ENCODE measurements at regions not wholly inside any gene's neighbourhood (a gene's known extent, or its start where the extent isn't known, plus 50 kb on each side); places are given as distances from the start of the nearest gene placed in this dataset.

DNA sequence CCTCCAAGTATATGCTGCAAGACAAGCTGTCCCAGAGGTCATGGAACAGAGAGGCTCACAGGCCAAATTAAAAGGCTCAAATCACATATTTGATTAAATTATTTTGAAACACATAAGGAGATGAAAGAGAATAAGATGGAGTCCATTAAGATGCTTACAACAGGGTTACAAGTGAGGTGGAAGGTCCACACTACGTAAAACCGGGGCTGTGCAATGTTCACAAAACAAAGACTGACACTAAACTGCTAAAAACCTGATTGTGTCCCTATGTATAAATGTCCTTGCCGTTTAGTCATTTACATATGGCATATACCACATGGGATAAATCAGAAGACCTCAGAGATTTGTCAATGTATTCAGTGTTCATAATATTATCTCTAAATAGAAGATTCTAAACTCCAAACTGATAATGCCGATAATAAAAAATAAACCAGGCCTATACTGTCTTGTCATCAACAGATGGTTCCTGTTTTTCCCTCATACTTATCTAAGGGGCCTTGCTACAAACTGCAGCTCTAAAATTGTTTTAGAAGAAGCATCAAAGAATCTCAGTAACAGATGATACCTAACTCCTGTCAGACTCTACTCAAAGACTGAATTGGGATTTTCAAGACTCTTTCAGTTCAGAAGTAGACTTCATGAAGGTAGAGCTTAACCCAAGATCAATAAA is 51.8 kb upstream of the RIPOR2 start:
- DNase-seq: no peak

DNA sequence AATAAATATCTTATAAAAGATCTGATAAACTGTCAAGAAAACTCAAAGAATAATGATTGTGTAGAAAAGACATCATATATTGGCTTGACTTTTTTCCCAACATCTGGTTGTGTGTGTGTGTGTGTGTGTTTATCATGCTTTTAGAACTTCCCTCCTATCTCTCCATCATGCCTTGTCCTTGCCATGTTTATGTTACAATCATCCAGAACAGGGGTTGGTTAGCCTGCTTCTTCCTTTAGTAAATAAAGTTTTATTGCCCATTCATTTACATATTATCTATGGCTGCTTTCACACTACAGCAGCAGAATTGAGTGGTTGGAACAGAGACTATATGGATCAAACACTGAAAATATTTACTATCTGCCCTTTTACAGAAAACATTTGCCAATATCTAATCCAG is 52.8 kb upstream of the RIPOR2 start:
- DNase-seq: no peak

DNA sequence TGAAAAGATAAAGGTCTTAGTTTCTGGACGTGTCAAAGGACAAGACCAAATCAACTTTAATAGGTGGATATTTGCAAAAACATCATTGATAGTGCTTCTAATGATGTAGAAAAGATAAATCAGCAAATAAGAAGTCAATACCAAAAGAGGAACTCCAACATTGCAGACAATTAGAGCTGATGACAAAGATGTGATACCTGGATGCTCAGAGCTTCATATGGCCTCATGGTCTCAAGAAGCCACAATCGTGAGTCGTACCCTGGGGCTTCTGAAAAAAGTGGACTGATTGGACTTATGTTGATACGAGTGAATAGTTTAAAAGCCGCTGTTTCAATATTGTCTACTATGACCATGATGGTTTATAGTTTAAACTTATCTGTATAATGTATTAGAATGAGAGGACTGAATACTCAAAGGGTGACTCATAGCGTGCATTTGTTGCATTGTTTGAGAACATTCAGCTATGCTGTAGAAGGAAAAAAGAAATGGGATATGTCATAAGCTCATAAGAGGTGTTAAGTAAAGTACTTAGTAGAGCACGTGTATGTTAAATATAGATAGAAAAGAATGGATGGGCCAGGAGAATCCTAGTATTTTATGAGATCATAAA is 54.6 kb upstream of the RIPOR2 start:
- DNase-seq: no peak

DNA sequence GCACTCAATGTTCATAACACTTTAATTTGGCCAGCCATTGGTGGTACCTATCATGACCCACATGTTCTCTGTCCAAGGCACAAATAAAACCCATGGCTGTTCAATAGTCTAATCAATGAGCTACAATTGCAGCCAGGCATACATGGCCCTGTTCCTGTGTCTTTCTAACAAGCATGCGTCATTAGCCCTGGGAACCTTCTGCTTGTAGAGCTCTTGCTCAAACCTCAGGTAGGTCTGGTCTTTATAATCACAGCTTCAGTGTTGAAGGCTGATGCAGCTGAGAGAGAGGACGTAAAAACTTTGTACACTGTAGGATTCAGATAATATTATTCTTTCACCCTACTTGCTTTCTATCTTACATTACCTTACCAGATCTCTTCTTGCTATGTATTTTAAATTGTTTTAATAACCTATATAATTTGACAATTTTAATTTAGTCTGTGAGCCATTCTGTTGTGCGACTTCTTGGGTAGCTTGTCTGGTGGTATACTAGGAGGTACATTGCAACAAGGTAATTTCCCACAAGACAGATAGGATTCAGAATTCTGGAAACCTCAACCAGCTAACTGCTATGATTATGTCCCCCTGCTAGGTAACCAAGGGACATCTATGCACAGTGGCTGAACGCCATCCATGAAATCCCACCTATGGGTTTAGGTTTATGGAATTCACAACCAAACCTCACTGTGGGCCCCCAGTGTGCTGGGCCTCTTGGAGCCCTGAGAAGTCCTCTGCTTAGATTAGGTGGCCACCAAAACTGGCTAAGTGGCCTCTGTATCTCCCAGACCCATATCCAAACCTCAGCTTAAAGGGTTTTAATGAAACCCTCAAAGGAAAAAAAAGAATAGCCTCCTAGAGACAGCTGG is 55.4 kb upstream of the RIPOR2 start:
- no peak for DNase-seq

DNA sequence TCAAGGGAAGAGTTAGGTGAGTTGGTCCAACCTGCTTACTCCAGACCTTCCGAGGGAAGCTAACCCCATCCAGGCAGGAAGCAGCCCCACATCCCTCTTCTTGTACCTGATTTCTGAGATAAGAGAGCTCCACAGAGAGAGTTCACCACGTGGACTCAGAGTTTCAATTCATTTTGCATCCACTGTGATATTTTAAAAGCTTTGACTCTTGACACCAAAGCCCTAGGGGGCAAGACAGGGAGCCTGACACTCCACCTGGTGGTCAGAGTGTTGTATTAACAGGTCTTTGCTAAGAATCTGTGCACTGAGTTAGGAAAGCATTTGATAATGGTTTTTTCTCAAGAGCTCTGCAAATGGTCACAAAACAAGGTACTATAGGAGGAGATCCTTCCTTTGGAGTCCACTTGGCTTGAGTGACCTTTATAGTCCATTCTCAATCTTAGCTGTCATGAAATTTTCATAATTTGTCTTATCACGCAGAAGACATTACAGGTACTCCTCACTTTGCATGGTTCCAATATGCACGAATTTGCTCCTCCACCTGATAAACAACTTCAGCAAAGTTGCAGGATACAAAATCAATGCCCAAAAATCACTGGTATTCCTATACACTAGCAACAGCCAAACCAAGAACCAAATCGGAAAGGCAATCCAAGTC is 56.2 kb upstream of the RIPOR2 start:
- peak; percentile 64 for DNase-seq

DNA sequence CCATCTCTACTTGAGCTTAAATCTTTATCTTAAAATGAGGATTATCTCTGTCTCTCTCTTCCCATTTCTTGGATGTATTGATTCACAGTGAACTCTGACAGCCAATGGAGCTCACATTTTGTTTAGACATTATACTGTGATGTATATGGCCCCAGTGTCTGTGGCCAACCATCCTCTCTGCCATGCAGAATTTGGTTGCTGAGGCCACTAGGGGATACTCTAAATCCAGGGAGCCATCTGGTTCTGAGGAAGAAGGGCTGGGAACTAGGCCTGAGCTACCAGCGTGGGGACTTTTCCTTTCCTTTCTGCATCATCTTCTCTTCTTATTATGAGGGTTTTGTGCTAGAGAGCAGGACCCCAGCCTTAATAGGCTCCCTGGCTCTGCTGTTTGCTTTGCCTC is 59.1 kb upstream of the RIPOR2 start:
- no peak for DNase-seq

DNA sequence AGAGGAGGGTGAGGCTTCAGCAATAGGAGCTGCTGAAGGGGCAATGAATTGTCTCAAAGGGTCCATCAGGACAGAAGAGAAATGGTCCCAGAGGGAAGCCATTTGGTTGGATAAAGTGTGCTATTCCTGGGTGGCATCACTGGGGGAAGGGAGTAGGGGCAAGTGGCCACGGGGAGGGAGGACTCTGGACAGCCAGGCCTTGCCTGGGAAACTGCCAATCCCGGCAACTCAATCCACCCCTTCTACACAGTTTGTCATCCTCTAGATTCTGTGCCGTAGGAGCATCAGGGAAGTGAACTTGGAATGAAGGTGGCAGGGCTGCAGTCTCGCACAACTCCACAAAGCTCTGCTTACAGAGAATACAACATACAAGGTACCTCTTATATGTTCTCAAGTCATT is 59.5 kb upstream of the RIPOR2 start:
- no peak for DNase-seq

DNA sequence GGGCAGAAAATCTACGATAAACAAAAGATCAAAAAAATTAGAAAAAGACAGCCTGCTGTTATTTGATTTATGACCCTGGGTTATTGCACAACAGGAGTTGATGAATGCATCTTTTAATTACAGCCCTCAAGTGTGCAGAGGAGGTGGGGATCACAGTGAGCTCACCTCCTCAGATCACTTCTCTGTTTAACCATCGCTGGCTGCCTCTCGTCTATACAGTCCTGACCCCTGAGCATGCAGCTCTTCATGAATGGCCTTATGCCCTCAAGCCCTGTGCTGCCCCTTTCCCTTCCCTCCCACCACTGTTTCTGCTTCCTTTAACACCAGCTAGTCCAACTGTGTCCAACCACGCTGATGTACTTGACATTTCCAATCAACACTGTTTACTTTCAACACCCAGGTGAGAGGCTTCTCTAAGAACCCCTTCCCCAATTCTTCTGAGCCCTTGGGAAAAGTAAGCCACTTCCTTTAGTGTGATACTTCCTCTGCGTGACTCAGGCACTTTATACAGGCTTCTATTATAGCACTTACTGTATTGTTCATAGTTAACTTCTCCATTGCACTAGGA is 60.6 kb upstream of the RIPOR2 start:
- DNase-seq: peak; percentile 62

DNA sequence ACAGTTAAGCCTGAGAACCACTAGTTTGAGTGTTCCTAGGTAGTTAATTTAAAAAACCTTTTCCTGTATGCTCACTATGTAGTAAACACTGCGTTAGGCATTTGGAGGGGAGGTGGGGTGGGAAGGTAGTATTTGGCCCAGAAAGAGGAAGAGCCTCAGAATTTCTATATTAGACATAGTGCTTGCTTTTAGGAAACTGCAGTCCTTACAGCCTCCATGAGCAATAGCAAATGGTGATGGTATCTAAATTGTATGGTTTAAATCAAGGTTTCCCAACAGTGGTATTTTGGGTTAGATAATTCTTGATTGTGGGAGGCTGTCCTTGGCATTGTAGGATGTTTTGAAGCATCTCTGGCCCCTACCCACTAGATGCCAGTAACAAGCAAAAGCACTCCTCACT is 61.5 kb upstream of the RIPOR2 start:
- peak; percentile 20 for DNase-seq

DNA sequence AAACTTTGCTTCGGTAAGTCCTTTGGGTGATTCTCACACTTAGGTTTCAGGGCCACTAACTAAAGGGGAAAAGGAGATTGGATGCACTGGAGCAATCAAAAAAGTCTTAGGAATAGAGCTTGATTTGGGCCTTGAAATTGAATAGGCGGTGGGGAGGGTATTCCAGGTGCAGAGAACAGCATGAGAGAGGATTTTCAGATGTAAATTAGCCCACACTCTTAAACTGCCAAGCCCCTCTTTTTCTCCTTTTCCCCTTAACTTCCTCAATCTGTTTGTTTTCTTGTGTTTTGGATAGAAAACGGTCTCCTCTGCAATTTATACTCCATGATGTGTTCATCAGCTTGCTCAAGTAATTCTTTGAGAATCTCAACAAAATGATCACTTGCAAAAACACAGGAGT is 62.1 kb upstream of the RIPOR2 start:
- no peak for DNase-seq

DNA sequence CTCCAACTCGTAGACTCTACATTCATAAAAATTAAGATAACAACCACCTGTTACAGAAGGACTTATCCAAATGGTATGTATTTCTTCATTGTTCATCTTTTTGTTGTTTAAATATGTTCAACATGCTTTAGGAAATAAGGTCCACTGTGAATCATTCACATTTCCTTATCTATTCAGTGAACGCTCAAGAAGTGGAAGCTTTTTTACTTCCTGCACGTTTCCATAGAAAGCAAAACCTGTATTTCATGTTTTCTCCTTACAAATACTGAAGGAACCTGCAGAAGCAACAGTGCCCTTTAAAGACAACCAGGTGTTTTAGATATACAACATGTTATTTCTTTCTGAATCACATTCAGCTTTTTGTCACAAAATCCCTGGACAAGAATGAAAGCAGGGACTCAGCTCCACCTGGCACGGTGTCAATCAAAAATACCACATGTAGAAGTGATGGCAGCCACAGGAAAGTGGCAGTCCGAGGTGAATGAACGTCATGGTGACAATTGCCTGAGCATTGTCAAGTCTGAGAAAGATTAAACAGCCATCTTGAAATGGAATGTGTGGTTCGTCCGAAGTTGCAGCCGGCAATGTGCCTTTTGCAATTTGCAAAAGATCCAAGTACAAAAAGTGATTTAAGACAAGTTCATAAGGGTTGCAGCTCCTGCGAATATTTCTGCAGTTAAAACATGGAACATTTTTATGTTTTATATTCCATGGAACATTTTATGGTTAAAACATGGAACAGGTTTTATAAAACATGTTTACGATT is 66.7 kb upstream of the RIPOR2 start:
- no peak for DNase-seq

DNA sequence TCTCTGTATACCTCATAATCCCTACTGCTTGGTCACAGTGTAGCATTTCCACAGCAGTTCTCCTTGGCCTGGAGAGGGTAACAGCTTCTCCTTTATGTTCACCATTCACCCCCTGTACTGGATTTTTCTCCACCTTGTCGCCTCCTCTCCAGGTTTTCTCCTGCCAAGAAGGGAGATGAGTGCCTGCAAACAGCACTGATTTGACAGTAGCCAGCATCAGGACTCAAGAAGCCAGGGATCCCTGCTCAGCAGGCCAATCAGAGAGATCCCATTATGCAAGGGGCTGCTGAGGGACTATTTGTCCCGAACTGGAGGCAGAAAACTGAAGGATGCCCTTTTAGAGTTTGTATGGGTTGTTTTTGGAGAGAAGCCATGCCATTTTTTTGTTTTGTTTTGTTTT is 68.6 kb upstream of the RIPOR2 start:
- no peak for DNase-seq

DNA sequence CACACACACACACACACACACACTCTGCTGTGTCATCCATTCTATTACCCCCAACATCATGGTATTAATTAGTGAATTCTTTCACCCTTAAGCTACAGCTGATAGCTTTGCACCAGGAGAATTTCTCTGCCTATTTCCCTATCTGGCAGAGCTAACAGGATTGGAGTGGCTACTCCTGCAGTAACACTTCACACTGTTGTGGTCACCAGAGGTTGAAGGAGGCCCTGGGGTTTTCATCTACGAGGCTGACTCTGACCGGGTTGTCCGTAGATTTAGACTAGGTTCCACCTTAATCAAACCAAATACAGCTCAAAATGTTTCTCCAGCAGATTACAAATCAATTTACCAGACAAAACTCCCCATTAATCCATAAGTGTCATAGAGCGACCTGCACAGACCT is 69.2 kb upstream of the RIPOR2 start:
- DNase-seq: no peak

DNA sequence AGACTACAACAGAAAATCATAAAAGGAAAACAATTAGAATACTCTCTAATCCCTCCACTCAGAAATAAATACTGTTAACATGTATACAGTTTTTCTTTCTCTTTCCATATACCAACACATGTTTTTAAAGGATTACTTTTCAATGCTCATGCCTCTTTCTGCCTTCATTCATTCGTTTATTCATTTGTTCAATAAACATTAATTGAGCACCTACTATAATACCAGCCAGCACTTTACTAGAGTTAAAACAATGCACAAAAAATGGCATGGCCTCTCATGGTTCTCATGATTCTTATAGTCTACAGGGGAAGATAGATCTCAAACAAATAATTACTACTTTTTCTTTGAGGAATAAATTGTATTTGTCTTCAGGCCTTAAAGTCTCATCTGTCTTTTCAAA is 70.3 kb upstream of the RIPOR2 start:
- DNase-seq: no peak

DNA sequence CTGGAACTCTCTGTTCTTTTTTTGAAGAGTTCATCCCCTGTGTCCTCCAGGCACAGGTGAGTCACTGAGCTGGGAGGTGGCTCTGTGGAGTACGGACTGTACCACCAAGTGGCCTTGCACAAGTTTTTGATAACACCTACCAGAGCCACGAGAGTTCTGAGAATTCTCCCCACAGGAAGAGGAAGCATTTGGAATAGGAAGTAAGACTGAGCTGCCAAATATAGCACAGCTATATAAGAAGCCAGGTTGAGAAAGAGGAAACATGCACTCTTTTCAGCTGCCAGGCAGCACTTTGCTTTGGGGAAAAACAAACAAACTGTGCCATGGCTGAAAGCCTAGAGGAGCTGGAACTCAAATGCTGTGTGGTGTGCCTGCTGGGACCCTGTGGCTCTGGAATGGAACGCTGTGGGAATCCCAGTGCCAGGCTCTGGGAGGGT is 70.8 kb upstream of the RIPOR2 start:
- peak; percentile 98 for DNase-seq

DNA sequence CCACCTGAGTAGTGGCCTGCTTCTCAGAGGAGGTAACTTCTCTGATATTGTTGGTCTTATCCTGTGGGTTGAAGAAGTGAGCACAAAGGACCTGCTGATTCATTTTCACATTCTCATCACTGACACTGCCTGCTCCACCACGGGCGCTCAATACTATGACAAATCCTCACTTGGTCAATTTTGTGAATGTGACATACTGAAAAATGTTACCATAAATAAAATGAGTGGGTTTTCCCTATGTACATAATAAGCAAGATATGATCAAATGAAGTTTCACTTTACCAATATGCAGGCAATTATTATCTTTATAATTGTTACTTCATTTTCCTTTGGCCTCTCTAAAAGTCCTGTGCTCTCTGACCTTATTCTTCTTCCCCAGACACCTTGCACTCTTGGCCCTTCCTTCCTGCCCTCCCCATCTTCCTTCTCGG is 71.5 kb upstream of the RIPOR2 start:
- peak; percentile 29 for DNase-seq

DNA sequence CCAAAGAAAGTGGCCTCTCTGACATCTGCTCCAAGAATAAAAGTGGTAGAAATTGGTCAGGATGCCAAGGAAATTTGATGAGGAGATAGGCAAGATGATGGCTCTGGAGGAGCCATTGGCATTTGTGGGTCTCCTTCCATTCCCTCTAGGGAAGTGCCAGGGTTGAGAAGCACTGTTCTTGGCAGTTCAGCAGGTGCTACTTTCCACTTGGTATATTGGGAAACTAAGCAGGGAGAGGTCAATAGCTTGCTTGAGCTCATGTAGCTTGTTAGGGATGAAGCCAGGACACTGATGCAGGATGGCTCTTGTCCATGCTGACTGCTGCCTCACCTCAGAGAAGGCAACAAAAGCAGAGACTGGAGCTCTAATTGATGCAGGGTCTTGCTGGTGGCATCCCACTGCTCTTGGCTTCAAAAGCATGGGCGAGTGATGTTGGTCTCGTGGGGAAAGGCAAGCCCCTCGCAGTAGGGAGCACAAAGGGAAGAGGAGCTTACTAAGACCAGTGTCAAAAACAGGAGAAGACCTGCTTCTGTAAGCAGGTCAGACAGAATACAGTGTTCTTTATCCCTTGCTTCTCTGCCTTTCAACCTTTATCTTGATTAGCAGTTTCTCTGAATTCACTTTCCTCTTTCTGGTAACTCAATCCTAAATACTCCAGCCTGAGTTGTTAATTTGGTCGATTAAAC is 73.1 kb upstream of the RIPOR2 start:
- DNase-seq: no peak

DNA sequence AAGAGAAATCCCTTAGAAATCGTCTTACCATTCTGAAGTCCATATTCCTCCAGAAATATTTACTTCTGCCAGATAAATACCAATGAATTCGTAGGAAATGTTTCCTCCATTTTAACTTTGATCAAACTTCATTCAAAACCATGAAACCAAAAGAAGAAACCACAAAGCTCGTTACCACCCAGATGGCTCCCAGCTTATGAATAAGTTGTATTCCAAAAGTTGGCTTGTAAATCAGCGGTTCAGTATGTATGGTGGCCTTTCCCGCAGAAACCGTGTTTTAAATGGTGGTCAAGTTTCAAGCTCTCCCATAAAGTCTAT is 73.6 kb upstream of the RIPOR2 start:
- no peak for DNase-seq

DNA sequence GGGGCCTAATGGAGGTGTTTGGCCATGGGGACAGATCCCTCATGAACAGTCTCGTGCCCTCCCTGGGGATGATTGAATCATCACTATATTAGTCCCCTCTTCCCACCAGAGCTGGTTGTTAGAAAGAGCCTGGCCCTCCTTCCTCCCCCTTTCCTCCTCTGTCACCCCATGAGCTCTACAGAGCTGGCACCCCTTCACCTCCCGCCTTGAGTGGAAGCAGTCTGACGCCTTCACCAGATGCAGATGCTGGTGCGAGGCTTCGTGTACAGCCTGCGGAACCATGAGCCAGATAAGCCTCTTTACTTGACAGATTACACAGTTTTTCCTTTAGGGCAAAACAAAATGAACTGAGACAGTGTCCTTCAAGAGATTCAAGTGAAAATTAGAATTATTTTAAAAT is 74.4 kb upstream of the RIPOR2 start:
- DNase-seq: no peak

DNA sequence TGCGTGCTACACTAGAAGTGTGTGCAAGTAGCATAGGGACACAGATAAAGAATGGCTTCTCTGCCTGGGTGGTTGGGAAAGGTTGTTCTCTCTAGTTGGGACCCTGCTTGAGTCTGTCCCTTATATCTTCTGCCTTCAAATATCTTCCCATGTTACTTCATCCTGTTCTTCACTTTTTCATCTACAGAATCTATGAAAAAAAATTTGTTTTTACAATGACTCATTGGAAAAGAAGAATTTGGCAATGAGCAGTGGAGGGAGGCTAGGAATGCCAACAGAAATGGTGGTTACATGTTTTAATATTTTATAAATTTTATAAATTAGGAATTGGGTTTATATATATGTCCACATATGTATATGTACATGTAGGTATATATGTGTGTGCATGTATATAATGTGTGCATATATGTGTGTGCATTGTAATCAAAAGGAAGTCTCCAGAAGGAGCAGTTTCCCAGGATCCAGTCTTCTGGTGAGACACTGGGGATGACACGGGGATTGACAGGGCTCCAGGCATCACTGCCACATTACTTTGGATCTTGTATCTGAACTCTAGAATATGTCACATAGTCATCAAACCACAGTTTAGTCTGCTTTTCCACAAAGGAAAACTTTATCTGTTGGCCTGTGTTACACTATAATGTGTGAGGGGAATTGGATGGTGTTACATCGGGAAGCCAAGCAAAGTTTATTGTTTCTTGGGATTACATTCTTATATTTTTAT is 75.3 kb upstream of the RIPOR2 start:
- DNase-seq: no peak

DNA sequence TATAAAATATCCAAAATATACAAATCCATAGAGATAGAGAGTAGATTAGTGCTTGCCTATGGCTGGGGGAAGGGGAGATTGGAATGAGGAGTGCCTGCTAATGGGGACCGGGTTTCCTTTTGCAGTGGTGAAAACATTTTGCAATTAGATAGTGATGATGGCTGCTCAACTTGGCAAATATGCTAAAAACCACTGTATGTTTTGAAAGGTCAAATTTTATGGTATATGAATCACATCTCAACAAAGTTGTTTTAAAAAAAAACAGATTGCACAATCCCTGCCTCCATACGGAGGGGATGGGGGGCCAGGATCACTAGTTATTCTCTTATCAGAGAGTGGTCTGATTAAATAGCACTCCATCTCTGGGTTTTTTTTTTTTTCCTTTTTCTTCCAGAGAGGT is 76.9 kb upstream of the RIPOR2 start:
- DNase-seq: peak; percentile 60

Measured in MV-4-11 (cell line).